ENCODE measurements at regions not wholly inside any gene's neighbourhood (a gene's known extent, or its start where the extent isn't known, plus 50 kb on each side); places are given as distances from the start of the nearest gene placed in this dataset.

GRCh38 chr6:167774881-167775280 lies 51.8 kb upstream of the AFDN start:
- Histone ChIP-seq H3K4me3 (no peak overlapping the region), H3K9me3 (no peaks in the 10 kb centered on the region), H3K27me3 (no peaks in the 10 kb centered on the region), H3K27ac (no peak overlapping the region), H3K36me3 (no peaks in the 10 kb centered on the region), H3K4me1 (no peaks in the 10 kb centered on the region)
- intact Hi-C loops (cut with DNase I; ENCODE audit: low total_unique reads) = loop anchor here (5.0 kb wide), 1 partner anchor 628 kb away; no protein-coding TSS in a partner anchor
- no peak for DNase-seq (ENCODE audit: low spot score in 2 of 2)
- TF ChIP-seq POLR2AphosphoS5 (IDR thresholded peaks at IDR 0.05) = no peak
- no peak for TF ChIP-seq CTCF (IDR thresholded peaks at IDR 0.05)

DNA sequence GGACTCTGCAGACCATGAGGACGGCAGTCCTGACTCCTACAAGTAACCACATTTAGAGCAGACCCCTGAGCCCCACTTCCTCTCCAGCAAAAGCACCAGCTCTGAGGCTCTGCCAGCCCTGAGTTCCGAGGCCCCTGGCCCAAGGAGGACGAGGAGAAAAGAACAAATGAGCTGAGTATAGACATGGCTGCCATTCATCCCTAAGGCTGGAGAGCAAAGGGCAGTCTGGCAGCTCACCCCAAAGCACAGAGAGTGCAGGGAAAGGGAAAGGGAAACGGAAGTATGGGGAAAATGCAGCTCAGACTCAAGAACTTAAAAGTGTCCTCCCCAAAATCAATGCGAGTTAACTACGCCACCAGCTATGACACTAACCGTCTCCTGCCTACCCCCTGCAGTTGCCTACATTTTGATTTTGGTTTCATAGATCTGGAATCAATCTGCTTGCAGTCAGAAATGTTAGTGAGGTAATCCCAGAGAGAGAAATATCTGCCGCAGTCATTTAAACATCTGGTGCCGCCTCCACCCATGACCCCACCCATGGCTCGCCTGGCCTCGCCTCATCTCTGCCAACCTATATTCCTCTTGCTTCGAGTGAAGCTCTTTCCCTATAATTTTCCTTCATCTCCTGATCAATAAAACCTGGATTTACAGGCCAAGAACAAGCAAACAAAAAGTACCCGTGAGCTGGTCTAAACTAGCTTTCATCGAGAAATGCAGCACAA lies 49.6 kb upstream of the AFDN start:
- no peaks in the 10 kb centered on the region for H3K4me1 ChIP-seq
- H3K36me3 ChIP-seq = no peaks in the 10 kb centered on the region
- intact Hi-C loops (cut with DNase I; ENCODE audit: low total_unique reads) = loop anchor here (5.0 kb wide), 1 partner anchor 630 kb away; no protein-coding TSS in a partner anchor
- H3K9me3 ChIP-seq = no peaks in the 10 kb centered on the region
- H3K4me3 ChIP-seq = no peak overlapping the region
- TF ChIP-seq CTCF (IDR thresholded peaks at IDR 0.05) (no peak), POLR2AphosphoS5 (IDR thresholded peaks at IDR 0.05) (no peak), POLR2A (IDR thresholded peaks at IDR 0.05) (no peak)
- H3K27me3 ChIP-seq = no peaks in the 10 kb centered on the region
- no peak overlapping the region for H3K27ac ChIP-seq
- DNase-seq (ENCODE audit: low spot score in 2 of 2) = no peak
